ENCODE measurements at regions not wholly inside any gene's neighbourhood (a gene's known extent, or its start where the extent isn't known, plus 50 kb on each side); places are given as distances from the start of the nearest gene placed in this dataset.

GRCh38 chr2:234335661-234336228 lies 161.1 kb downstream of the ARL4C start:
- peak; percentile 63 for DNase-seq (ENCODE audit: low read depth)

- no peak for DNase-seq (ENCODE audit: low read depth)
Measured at GRCh38 chr2:234334756-234335155, 162.1 kb downstream of the ARL4C start.

GRCh38 chr2:234334151-234334550 lies 162.7 kb downstream of the ARL4C start:
- DNase-seq (ENCODE audit: low read depth), result peak; percentile 3

GRCh38 chr2:234333168-234334130 lies 163.4 kb downstream of the ARL4C start:
- no peak for DNase-seq (ENCODE audit: low read depth)

GRCh38 chr2:234331966-234332365 lies 164.9 kb downstream of the ARL4C start:
- no peak for DNase-seq (ENCODE audit: low read depth)

GRCh38 chr2:234331566-234331965 lies 165.3 kb downstream of the ARL4C start:
- DNase-seq (ENCODE audit: low read depth), result no peak

- no peak for DNase-seq (ENCODE audit: low read depth)
Measured at GRCh38 chr2:234330902-234331301, 166.0 kb downstream of the ARL4C start.

GRCh38 chr2:234329202-234329960 lies 167.5 kb downstream of the ARL4C start:
- no peak for DNase-seq (ENCODE audit: low read depth)

- no peak for DNase-seq (ENCODE audit: low read depth)
Measured at GRCh38 chr2:234328444-234328990, 168.4 kb downstream of the ARL4C start.

- DNase-seq (ENCODE audit: low read depth), result no peak
Measured at GRCh38 chr2:234326694-234327093, 170.2 kb downstream of the ARL4C start.

- no peak for DNase-seq (ENCODE audit: low read depth)
Measured at GRCh38 chr2:234324116-234324515, 172.8 kb downstream of the ARL4C start.

GRCh38 chr2:234322766-234323465 lies 174.0 kb downstream of the ARL4C start:
- DNase-seq (ENCODE audit: low read depth), result no peak

- DNase-seq (ENCODE audit: low read depth), result no peak
Measured at GRCh38 chr2:234320066-234320465, 176.8 kb downstream of the ARL4C start.

GRCh38 chr2:234318361-234318760 lies 178.5 kb downstream of the ARL4C start:
- no peak for DNase-seq (ENCODE audit: low read depth)

- no peak for DNase-seq (ENCODE audit: low read depth)
Measured at GRCh38 chr2:234313558-234313957, 183.3 kb downstream of the ARL4C start.

- DNase-seq (ENCODE audit: low read depth), result no peak
Measured at GRCh38 chr2:234310166-234310565, 186.7 kb downstream of the ARL4C start.

GRCh38 chr2:234309431-234309830 lies 187.4 kb downstream of the ARL4C start:
- DNase-seq (ENCODE audit: low read depth), result no peak

- peak; percentile 66 for DNase-seq (ENCODE audit: low read depth)
Measured at GRCh38 chr2:234308813-234309195, 188.1 kb downstream of the ARL4C start.

GRCh38 chr2:234308073-234308812 lies 188.6 kb downstream of the ARL4C start:
- DNase-seq (ENCODE audit: low read depth), result no peak

GRCh38 chr2:234307322-234307961 lies 189.4 kb downstream of the ARL4C start:
- DNase-seq (ENCODE audit: low read depth), result no peak

Data from iris pigment epithelial cell (primary cell).